GM18858 (cell line): ENCODE measurements at regions not wholly inside any gene's neighbourhood (a gene's known extent, or its start where the extent isn't known, plus 50 kb on each side); places are given as distances from the start of the nearest gene placed in this dataset.

Source experiments
- ATAC-seq: cut with Tn5 transposase; IDR thresholded peaks from one replicate; pipeline ENCODE4 v1.9.1; 2021; ENCODE audit not compliant: unreplicated experiment

DNA sequence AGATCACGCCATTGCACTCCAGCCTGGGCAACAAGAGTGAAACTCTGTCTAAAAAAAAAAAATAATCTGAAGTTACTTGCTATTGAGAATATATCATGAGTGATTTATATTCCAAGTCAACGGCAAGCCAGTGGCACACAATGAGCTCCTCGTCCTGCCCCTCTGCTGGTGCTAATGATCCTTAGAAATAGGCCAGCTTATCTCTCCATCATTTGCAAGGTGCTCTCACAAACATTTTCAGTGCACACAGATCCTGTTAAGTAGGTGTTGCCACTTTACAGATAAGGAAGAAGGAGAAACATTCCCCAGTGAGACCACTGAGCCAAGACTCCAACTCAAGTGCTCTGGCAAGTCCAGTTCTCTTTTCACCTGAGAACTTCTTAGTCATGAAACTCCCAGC is 91.3 kb upstream of the GPR45 start:
- ATAC-seq, result no peak

GRCh38 chr2:105154119-105154818 is 87.3 kb upstream of the GPR45 start:
- ATAC-seq, result no peak

- ATAC-seq, result no peak
These were observed 85.4 kb upstream of the GPR45 start for GRCh38 chr2:105156166-105156565.

- ATAC-seq, result no peak
These were observed 83.5 kb upstream of the GPR45 start for GRCh38 chr2:105158002-105158401.

DNA sequence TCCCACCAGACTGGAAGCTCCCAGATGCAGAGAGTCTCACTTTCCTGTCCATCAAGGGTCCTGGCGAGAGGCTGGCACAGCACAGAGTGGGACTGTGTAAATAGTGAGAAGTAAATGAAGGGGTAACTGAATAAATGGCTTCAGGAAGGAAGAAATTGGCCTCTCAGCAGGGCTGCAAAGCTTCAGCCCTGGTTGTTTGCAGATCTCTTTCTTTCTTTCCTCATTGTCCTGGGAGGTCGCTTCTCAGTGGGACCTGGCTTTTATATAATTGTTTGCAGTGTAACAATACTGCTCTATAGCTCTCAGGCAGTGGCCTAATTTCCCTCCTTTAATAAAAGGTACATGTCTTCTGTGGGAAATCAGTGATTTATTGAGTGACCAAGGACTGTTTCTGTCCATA is 74.9 kb upstream of the GPR45 start:
- ATAC-seq, result no peak

DNA sequence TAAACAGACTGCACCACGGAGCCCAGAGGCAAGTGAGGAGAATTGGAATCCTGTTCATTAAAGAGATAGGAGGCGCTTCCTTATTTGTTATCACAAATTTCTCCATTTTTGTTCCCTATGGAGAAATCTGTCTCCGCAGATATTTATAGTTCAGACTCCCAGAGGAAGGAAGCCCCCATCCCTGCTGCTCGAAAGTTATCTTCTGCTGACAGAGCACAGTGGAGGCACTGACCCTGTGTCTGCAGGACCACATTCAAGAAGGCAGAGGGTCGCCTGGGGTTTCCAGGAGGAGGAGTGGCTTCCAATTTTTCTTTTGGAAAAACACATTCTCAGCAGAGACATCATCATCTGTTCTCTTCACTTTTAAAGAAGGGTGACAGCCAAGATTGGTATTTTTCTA is 73.0 kb upstream of the GPR45 start:
- no peak for ATAC-seq

DNA sequence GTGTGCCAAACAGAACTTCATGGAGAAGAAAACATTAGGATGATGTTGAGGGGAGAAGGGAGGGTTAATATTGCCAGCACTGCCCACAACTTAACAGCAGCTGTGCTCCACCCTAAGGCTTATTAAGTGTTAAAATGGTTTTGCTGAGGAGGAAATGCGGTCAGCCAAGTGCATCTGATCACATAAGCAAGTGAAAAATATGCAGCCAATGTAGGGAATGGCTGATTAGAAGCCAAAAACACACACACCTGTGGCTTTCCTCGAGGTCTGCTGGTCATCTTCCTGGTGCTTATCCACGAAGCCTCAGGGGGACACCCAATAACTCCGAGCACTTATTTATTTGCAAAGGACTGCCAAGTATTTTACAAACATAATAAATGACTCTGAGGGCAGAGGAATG is 66.3 kb upstream of the GPR45 start:
- no peak for ATAC-seq

GRCh38 chr2:105176429-105176828 is 65.1 kb upstream of the GPR45 start:
- no peak for ATAC-seq

- ATAC-seq, result no peak
These were observed 64.5 kb upstream of the GPR45 start for GRCh38 chr2:105177008-105177407.

DNA sequence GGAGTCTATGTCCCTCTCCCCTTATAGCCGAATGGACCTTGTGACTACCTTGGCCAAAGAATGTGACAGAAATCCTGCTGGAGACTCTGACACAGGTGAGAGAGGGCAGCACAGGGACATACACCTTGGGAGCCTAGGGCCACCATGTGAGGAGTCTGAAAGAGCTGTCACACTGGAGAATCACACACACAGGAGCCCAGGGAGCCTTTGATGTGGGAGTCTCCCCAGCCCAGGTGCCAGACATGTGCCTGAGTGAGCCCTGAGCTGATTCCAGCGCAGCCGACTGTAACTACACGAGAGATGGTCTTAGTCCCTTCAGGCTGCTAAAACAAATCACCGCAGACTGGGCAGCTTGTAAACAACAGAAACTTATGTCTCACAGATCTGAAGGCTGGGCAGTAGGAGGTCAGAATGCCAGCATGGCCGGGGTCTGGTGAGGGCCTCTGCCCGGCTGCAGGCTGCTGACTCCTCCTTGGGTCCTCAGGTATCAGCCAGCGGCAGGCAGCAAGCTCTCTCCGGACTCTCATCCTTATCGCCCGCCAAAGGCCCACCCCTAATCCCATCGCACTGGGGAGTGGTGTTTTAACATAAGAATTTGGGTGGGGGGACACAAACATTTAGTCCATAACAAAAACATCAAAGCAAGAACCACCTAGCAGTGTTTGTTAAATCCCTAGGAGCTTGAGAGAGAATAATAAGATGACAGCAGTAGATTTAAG is 63.8 kb upstream of the GPR45 start:
- no peak for ATAC-seq

DNA sequence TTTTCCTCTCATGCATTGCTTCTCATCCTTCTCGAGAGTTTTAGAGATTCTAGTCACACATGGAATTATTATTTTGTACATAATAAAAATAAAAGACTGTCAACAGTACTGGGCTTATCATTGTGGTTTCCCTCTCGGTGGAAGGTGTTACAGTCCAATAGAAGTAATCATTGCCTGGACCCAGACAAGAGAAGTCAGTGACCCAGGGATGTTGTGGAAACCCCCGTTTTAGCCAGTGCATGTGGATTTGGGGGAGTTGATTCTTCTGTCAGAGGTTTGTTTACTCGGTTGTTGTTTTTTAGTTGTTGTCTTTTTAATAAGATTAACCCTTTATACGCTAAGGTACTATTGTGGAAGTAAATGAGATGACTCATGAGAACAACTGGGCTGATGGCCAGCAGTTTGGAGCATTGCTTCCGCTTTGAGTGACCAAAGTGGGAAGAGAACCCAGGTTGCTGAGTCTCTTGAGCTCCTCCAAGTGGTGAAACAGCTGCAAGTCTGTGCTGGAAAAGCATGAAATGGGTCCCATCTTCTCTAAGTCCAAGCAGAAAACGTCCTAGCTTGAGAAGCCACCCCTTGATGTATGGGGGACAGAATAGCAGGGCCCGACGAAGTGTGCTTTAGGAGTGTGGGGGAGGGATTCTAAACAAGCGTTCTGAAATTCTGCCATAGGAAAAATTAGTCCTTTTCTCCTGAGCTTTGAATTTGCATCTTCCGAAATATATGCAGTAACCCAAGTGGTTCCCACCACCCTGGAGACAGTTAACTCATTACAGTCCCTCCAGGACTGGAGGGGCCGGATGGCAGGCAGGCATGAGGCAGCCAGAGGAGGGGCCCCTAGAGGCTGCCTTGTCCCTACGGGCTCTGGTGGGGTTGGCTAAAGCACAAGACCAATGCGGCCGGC is 61.8 kb upstream of the GPR45 start:
- ATAC-seq, result no peak

DNA sequence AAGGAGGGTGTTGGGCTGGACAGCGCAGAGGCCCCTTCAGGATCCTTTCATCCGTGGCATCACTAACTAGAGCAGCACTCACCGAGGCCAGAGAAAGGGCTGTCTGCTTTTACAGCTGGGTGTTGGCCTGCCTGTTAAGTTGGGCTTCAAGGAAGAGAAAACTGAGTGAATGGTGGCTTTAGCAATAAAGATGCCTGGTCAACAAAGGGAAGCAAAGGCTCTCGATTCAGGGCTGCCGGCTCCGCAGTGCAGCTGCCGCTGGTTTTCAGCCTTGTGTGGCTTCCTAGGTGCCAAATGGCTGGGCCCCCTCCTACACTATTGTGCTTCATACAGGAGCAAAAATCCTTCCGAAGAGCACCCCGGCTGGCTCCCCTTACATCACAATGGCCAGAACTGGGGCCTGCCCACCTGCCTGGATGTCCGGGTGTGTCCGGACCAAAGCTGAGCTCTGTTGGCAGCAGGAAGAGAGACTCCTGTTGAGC is 61.0 kb upstream of the GPR45 start:
- no peak for ATAC-seq

DNA sequence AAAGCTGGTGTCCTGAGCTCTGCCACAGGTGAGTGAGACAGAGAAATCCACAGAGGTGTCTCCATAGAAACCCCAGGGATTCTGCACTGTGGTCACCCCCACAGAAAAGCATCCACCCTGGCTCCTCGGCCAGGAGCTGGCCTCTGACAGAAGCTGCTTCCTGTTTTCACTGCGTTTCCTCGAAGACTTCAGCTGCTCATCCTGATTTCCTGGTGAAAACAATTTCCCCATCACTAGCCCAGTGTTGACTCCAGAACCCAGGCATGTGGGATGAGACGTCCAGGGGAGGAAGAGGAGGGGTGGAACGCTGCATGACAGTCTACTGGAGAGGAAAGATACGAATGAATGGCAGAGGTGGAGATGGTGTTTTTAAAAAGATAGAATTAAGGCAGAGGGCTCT is 60.3 kb upstream of the GPR45 start:
- ATAC-seq, result no peak

DNA sequence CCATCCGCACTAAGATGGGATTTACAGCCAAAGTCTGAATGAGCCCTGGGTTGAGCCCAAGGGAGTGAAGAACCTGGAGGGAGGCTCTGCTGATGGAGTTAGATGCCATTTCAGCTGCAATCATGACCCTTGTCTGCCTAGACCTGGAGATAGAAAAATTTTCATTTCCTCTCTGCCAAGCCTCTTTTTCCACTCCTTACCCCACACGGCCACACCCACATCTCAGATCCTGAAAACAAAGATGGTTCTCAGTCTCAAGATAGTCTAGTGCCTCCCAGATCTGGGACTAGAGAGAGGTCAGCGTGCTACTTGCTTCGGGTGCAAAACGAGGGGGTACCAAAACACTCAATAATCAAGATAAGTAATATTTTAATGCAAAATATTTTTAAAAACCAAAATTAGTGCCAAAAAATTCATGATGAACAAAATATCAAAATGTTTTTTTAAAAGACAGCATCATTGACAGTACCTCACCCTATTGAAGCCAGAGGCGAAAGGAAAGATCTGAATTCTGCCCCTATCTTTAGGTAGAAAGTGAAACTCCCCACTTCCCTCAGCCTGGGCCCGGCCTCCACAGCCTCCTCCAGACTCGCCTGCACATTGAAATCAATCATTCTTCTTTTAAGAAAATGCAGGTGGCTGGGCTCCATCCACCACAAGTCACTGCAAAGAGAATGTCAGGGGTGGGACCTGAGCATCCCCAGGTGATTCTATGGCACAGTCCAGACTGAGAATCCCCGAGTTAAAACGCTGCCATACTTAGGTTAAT is 57.8 kb upstream of the GPR45 start:
- peak; percentile 74 for ATAC-seq

GRCh38 chr2:105184420-105184819 is 57.1 kb upstream of the GPR45 start:
- ATAC-seq, result no peak

DNA sequence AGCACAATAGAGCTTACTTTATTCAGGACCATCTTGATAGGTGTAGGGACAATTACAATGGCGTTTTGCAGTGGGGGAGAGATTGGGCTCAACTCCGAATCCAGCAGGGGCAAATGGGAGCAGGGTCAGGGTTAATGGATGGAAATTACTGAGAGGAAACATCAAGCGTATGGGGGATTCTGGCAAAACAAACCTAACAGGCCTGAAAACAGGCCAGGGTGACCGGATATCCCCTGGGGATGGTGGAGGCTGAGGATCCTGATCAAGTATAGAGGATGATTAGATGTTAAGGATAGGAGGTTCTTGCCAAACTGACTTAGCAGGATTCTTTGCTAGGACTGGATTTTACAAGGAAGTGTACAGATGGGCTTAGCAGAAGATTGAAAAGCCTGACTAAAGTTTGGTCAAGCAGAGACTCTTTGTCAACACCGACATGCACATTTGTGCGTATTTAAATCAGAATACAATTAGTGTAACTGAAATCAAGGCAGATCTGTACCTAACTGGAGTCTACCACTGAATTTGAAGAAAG is 54.5 kb upstream of the GPR45 start:
- ATAC-seq, result no peak

DNA sequence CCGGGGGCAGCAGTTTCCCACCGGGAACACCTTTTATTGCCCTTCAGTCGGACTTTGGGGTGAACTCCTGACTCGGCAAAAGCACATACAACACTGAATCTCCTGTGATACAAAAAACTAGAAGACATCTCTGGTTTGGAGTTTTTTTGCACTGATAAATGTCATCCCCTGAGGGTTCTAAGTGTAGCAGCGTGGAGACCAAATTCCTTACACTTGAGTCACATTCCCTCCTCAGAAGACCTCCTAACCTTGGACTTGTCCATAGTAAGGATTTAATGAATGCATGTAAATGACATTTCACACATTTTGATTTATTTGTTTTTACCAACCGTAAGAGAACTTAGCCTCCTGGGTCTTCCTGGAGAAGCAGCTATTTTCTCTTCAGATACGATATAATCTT is 54.0 kb upstream of the GPR45 start:
- ATAC-seq, result no peak

DNA sequence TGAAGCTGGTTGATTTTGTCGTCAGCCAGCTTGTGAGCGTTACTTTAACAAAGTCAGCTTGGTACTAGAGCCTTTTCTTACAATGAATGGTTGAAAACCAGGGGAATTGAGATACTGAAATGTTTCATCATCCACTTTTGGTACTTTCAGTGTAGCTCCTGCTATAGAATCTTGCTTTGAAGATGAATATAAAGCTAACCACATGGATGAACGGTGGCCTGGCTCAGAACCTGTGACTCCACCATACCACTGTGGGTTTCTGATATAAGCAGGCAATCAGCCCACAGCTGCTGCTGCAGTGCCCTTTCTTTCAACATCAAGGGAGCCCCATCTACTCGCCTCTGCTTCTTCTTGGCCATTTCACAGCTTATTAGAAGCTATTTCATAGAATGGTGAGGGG is 53.2 kb upstream of the GPR45 start:
- ATAC-seq, result peak; percentile 52
